ENCODE measurements at regions not wholly inside any gene's neighbourhood (a gene's known extent, or its start where the extent isn't known, plus 50 kb on each side); places are given as distances from the start of the nearest gene placed in this dataset.

DNA sequence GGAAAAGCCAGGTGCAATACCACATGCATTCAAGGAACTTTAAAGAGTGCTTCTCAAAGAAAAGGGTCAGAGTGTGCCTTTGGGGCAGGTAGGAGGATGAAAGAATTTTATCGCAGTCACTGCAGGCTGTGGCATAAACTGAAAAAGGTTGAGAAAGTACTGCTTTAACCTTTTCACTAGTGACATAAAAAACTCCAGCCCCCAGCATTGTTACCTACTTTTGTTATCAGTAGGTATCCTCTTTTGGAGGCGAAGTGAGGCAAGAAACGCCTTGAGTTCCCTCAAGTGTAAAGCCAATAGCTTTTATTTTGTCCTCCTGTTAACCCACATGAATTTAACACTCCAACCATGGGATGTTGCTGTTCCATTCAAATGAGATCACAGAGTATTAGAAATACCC is 64.7 kb upstream of the CHD1 start:
- TF ChIP-seq, protein P1, sequence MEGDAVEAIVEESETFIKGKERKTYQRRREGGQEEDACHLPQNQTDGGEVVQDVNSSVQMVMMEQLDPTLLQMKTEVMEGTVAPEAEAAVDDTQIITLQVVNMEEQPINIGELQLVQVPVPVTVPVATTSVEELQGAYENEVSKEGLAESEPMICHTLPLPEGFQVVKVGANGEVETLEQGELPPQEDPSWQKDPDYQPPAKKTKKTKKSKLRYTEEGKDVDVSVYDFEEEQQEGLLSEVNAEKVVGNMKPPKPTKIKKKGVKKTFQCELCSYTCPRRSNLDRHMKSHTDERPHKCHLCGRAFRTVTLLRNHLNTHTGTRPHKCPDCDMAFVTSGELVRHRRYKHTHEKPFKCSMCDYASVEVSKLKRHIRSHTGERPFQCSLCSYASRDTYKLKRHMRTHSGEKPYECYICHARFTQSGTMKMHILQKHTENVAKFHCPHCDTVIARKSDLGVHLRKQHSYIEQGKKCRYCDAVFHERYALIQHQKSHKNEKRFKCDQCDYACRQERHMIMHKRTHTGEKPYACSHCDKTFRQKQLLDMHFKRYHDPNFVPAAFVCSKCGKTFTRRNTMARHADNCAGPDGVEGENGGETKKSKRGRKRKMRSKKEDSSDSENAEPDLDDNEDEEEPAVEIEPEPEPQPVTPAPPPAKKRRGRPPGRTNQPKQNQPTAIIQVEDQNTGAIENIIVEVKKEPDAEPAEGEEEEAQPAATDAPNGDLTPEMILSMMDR (IDR thresholded peaks at IDR 0.05), result no peak
- TF ChIP-seq POLR2A (IDR thresholded peaks at IDR 0.05), result no peak
- TF ChIP-seq POLR2AphosphoS5 (IDR thresholded peaks at IDR 0.05), result no peak
